ENCODE measurements at regions not wholly inside any gene's neighbourhood (a gene's known extent, or its start where the extent isn't known, plus 50 kb on each side); places are given as distances from the start of the nearest gene placed in this dataset.

GRCh38 chr4:127071443-127071842 is 561.3 kb upstream of the INTU start:
- TF ChIP-seq, protein P1, sequence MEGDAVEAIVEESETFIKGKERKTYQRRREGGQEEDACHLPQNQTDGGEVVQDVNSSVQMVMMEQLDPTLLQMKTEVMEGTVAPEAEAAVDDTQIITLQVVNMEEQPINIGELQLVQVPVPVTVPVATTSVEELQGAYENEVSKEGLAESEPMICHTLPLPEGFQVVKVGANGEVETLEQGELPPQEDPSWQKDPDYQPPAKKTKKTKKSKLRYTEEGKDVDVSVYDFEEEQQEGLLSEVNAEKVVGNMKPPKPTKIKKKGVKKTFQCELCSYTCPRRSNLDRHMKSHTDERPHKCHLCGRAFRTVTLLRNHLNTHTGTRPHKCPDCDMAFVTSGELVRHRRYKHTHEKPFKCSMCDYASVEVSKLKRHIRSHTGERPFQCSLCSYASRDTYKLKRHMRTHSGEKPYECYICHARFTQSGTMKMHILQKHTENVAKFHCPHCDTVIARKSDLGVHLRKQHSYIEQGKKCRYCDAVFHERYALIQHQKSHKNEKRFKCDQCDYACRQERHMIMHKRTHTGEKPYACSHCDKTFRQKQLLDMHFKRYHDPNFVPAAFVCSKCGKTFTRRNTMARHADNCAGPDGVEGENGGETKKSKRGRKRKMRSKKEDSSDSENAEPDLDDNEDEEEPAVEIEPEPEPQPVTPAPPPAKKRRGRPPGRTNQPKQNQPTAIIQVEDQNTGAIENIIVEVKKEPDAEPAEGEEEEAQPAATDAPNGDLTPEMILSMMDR (IDR thresholded peaks at IDR 0.05; ENCODE audit: low read length) = no peak
- TF ChIP-seq EZH2phosphoT487 (IDR thresholded peaks at IDR 0.05; ENCODE audit: low read length) = no peak
- TF ChIP-seq EZH2 (optimal IDR thresholded peaks at IDR 0.05; ENCODE audit: low read depth, low read length) = no peak
